ENCODE measurements at regions not wholly inside any gene's neighbourhood (a gene's known extent, or its start where the extent isn't known, plus 50 kb on each side); places are given as distances from the start of the nearest gene placed in this dataset.

DNA sequence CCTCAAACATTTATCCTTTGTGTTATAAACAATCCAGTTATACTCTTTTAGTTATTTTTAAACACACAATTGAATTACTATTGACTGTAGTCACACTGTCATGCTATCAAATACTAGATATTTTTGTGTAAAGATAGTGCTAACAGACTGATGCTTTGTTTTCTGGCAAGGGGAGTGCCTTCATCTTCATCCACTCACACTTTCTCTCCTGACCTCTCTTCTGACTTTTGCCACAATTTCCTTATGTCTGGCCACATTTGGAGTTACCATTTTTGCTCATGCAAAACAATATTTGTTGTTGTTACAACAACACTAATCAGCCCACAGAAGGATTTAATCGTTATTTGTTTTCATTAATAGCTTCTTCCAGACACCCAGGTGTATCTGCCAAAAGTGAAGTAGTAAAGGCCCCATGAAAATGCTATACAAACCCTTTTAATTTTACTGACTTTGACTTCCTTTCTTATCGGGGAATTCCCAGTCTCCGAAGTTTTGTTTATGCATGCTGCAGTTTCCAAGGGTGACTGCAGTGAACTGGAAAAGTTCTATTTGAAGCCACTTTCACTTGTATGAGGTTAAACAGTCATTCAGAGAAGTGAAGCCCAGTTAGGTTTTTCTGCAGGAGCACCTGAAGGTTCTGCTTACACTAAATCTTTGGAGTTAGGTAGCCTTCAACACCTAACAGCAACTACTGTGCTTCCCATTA lies 66.1 kb upstream of the FRY start:
- no peak for FAIRE-seq

DNA sequence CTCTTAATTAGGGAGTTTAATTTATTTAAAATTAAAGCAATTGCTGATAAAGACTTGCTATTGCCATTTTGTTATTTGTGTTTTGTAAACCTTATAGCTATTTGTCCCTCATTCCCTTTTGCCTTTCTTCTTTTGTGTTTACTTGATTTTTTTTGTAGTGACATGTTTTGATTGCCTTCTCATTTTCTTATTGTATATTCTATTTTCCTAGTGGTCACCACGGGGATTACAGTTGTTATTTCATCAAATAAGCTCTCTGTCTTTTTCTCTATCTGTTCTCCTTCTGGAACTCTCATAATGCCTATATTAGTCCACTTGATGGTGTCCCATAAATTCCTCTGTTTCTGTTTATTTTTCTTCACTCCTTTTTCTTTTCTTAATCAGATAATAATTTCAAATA lies 64.4 kb upstream of the FRY start:
- FAIRE-seq: no peak

DNA sequence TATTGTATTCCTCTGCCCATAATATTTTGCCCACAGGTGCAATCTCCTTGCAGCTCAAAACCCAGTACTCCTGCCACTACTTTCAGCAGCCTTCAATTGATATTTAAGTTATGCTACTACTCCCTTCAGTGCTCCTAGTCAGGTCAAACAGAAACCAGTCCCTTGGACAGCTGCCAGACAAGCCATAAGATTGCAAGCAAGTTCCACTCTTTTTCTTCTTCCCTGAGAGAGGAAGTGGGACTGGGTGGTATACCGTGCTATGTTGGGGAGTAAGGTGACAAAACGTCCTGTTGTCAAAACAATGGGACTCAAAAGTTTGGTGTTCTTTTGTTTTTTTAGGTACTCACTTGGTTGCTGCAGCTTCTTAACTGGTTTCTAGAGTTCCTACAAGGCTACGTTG lies 63.1 kb upstream of the FRY start:
- FAIRE-seq: no peak

DNA sequence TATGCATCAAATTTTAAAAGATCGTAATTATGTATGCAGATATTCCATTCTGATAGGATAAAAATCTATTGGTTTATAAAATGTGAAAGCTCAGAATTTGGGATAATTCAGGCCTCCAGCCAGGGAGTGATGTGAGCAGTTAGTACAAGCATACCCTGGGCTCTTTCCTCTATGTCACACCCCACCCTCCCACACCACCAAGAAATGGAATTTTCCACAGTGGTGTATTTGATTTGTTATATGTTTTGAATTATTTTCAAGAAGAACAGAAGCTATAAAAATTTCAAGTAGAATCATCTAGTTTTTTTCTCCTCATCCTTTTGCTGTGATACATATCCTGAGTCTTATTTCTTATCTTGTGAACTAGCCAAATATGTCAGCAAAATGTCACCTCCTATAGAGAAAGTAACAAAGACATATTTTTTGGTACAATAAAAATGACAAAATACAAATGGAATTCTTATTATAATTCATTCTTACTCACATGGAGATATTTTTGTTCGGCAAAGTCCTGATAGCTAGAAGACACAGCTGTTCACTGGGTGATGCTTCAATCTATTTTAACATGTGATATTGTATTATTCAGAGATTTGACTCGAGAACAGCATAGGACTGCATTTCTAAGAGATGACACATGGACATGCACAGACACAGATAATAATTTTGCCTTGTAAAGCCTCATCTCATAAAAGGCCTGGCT lies 61.2 kb upstream of the FRY start:
- FAIRE-seq: no peak

DNA sequence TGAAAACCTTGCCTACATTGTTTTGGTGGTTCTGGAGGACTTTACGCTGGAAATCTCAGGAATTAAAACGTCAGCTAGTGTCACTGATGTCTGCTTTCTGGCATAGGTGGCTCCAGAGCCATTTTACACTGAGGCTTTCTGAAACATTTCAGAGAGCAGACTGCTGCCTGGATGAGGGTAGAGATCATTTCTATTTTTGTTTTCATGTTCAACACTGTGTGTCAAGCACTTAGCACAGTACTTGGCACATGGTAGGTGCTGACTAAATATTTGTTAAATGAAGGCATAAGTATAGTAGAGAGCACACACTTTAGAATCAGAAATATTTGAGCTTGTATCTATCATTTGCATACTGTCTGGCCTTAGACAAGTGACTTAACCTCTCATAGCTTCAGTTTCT lies 59.1 kb upstream of the FRY start:
- no peak for FAIRE-seq

DNA sequence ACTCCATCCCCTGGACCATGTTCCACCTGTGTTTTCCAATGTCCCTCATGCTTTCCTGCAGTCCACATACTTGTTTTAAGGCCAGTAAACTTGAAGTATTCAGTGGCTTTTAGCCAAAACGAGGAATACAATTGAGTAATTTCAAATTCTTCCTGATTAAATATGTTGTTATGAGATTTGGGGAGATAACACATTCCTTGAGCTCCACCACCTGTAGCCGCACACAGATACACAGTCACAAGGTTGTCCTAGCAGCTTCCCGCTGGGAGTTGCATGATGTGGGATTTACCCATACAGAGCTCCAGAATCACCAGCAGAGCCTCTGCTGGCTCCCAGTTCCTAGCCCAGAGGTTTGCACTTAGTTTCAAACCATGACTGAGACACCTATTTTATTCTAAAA lies 53.6 kb upstream of the FRY start:
- FAIRE-seq: no peak

DNA sequence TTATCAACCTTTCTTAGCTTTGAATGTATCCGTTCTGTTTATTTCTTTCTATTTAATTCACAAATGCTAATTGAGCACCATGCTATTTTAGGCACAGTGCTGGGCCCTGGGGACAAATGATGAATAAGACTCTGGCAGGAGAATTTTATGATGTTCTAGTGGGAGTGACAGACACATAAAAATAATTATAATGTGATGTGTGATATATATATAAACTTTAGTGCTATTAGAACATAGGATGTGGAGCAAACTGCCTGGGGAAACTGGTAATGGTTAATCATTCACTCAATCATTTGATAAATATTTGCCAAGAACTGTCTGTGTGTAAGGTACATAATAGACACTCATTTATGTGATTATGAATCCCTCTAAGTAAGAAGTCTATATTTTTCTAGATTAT lies 50.7 kb upstream of the FRY start:
- no peak for FAIRE-seq
